A549 (cell line): ENCODE measurements at regions not wholly inside any gene's neighbourhood (a gene's known extent, or its start where the extent isn't known, plus 50 kb on each side); places are given as distances from the start of the nearest gene placed in this dataset.

Experiments
- CBX2 ChIP-seq: fragments of 200-600 bp; sonication (generic); IDR thresholded peaks from 2 replicates; pipeline ENCODE4 v1.6.1; 2016; ENCODE audit warnings: low read depth, mild to moderate bottlenecking, borderline replicate concordance
- CEBPB ChIP-seq, 2 experiments: fragments of >200 bp in 1 of 2; sonication (Bioruptor Twin) in 1 of 2; formaldehyde crosslinking in 1 of 2; IDR thresholded peaks; 2 replicates each; pipeline ENCODE4 v1.6.1; 2012 to 2016
- EP300 ChIP-seq, 2 experiments: fragments of >200 bp; sonication (Bioruptor Twin); formaldehyde crosslinking; IDR thresholded peaks; 2 replicates in 1 of 2; 3 replicates in 1 of 2; pipeline ENCODE4 v1.6.1; 2016 to 2017
- POLR2A ChIP-seq: IDR thresholded peaks from 2 replicates; pipeline ENCODE4 v1.6.1; 2012; ENCODE audit warnings: mild to moderate bottlenecking, low read length
- SMC3 ChIP-seq: fragments of >200 bp; sonication (Bioruptor Twin); formaldehyde crosslinking; IDR thresholded peaks from 3 replicates; pipeline ENCODE4 v1.6.1; 2018; ENCODE audit warnings: inconsistent platforms
- TF ChIP-seq, protein P1 (sequence below): IDR thresholded peaks from 2 replicates; pipeline ENCODE4 v1.6.1; 2012
- TF ChIP-seq, protein P2 (sequence below): fragments of >200 bp; sonication (Bioruptor Twin); formaldehyde crosslinking; IDR thresholded peaks from 3 replicates; pipeline ENCODE4 v1.5.1; 2016
- TF ChIP-seq, protein P3 (sequence below): fragments of 450-650 bp; IDR thresholded peaks from 2 replicates; pipeline ENCODE4 v1.6.1; 2014; ENCODE audit warnings: antibody characterized with exemption
- TF ChIP-seq, protein P4 (sequence below): fragments of >200 bp; sonication (Bioruptor Twin); formaldehyde crosslinking; IDR thresholded peaks from 3 replicates; pipeline ENCODE4 v1.6.1; 2016

DNA sequence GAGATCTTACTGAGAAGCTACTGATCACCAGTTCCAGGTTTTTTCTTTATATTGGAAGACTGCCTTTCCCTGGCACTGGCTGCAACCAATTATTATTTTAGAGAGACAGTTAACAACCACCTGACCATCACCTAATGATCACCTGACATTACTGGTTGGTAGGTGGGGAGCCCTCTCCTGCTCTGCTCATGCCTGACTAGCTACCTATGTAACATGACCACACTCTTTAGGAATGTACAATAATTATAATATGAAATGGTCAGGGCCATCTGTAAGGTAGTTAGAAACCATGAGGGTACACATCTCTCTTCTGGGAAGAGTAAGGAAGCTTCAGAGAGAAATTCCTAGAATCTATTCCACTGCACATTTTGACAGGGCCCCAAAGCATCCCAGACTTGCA, 59.0 kb upstream of the SCEL start:
- TF ChIP-seq POLR2A (no peak), CEBPB (IDR thresholded peaks at IDR 0.05) (no peak), EP300 (IDR thresholded peaks at IDR 0.05) (no peak), SMC3 (no peak), CBX2 (no peak)
- TF ChIP-seq, protein P1, sequence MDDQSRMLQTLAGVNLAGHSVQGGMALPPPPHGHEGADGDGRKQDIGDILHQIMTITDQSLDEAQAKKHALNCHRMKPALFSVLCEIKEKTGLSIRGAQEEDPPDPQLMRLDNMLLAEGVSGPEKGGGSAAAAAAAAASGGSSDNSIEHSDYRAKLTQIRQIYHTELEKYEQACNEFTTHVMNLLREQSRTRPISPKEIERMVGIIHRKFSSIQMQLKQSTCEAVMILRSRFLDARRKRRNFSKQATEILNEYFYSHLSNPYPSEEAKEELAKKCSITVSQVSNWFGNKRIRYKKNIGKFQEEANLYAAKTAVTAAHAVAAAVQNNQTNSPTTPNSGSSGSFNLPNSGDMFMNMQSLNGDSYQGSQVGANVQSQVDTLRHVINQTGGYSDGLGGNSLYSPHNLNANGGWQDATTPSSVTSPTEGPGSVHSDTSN: no peak
- TF ChIP-seq, protein P2, sequence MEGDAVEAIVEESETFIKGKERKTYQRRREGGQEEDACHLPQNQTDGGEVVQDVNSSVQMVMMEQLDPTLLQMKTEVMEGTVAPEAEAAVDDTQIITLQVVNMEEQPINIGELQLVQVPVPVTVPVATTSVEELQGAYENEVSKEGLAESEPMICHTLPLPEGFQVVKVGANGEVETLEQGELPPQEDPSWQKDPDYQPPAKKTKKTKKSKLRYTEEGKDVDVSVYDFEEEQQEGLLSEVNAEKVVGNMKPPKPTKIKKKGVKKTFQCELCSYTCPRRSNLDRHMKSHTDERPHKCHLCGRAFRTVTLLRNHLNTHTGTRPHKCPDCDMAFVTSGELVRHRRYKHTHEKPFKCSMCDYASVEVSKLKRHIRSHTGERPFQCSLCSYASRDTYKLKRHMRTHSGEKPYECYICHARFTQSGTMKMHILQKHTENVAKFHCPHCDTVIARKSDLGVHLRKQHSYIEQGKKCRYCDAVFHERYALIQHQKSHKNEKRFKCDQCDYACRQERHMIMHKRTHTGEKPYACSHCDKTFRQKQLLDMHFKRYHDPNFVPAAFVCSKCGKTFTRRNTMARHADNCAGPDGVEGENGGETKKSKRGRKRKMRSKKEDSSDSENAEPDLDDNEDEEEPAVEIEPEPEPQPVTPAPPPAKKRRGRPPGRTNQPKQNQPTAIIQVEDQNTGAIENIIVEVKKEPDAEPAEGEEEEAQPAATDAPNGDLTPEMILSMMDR: no peak
- TF ChIP-seq, protein P3, sequence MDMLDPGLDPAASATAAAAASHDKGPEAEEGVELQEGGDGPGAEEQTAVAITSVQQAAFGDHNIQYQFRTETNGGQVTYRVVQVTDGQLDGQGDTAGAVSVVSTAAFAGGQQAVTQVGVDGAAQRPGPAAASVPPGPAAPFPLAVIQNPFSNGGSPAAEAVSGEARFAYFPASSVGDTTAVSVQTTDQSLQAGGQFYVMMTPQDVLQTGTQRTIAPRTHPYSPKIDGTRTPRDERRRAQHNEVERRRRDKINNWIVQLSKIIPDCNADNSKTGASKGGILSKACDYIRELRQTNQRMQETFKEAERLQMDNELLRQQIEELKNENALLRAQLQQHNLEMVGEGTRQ: no peak
- TF ChIP-seq, protein P4, sequence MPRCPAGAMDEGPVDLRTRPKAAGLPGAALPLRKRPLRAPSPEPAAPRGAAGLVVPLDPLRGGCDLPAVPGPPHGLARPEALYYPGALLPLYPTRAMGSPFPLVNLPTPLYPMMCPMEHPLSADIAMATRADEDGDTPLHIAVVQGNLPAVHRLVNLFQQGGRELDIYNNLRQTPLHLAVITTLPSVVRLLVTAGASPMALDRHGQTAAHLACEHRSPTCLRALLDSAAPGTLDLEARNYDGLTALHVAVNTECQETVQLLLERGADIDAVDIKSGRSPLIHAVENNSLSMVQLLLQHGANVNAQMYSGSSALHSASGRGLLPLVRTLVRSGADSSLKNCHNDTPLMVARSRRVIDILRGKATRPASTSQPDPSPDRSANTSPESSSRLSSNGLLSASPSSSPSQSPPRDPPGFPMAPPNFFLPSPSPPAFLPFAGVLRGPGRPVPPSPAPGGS: no peak
